Osteoblast (primary cell): ENCODE measurements at regions not wholly inside any gene's neighbourhood (a gene's known extent, or its start where the extent isn't known, plus 50 kb on each side); places are given as distances from the start of the nearest gene placed in this dataset.

ENCODE experiments used
- DNase-seq: peaks from one replicate; pipeline ENCODE4 v3.0.0; 2011; ENCODE audit warnings: low spot score, mixed read lengths; ENCODE audit not compliant: insufficient read length; ENCODE audit errors: missing footprints
- H2AFZ ChIP-seq: 2 replicates; pipeline ENCODE4 v1.6.0; 2011; ENCODE audit warnings: mild to moderate bottlenecking, low read length
- H3K27ac ChIP-seq: 2 replicates; pipeline ENCODE4 v1.5.1; 2011; ENCODE audit warnings: mild to moderate bottlenecking, low read depth, low read length, moderate library complexity
- H3K27me3 ChIP-seq: 2 replicates; pipeline ENCODE4 v1.6.0; 2012; ENCODE audit warnings: mild to moderate bottlenecking, control low read depth, inconsistent platforms, low read length, moderate library complexity; ENCODE audit not compliant: insufficient read depth
- H3K36me3 ChIP-seq: 2 replicates; pipeline ENCODE4 v1.5.1; 2011; ENCODE audit warnings: mild to moderate bottlenecking, low read length, control low read depth, moderate library complexity; ENCODE audit not compliant: insufficient read depth
- H3K4me1 ChIP-seq: 2 replicates; pipeline ENCODE4 v1.5.1; 2011; ENCODE audit warnings: mild to moderate bottlenecking, low read length, control low read depth, moderate library complexity; ENCODE audit not compliant: insufficient read depth
- H3K4me2 ChIP-seq: 2 replicates; pipeline ENCODE4 v1.6.0; 2011; ENCODE audit warnings: mild to moderate bottlenecking, low read length; ENCODE audit not compliant: insufficient read depth
- H3K4me3 ChIP-seq: fragments of 200-600 bp; sonication (generic); 3 replicates; pipeline ENCODE4 v1.5.1; 2012; ENCODE audit warnings: mild to moderate bottlenecking, low read length, inconsistent platforms; ENCODE audit not compliant: insufficient read depth
- H3K79me2 ChIP-seq: 2 replicates; pipeline ENCODE4 v1.6.0; 2012; ENCODE audit warnings: mild to moderate bottlenecking, low read length, control low read depth, inconsistent platforms; ENCODE audit not compliant: insufficient read depth
- H3K9me3 ChIP-seq: 2 replicates; pipeline ENCODE4 v1.5.1; 2011; ENCODE audit warnings: low read depth, low read length, control low read depth
- H4K20me1 ChIP-seq: 2 replicates; pipeline ENCODE4 v1.6.0; 2012; ENCODE audit warnings: mild to moderate bottlenecking, low read length, control low read depth; ENCODE audit not compliant: insufficient read depth
- CTCF ChIP-seq: IDR thresholded peaks from 2 replicates; pipeline ENCODE4 v1.5.1; 2011; ENCODE audit warnings: mild to moderate bottlenecking, low read depth, low read length, moderate library complexity; ENCODE audit errors: extremely low read depth

GRCh38 chr12:46557539-46558373 lies 185.2 kb upstream of the SLC38A2 start:
- H3K4me1 ChIP-seq, result peaks cover 84% of the 10 kb centered on the region
- H4K20me1 ChIP-seq, result no peaks in the 10 kb centered on the region
- H3K9me3 ChIP-seq, result no peaks in the 10 kb centered on the region
- no peak overlapping the region for H3K4me2 ChIP-seq
- H3K79me2 ChIP-seq, result no peaks in the 10 kb centered on the region
- H2AFZ ChIP-seq, result no peak overlapping the region
- peak overlapping the region; percentile 96 for H3K27ac ChIP-seq
- DNase-seq, result no peak
- no peaks in the 10 kb centered on the region for H3K36me3 ChIP-seq
- no peaks in the 10 kb centered on the region for H3K27me3 ChIP-seq
- no peak overlapping the region for H3K4me3 ChIP-seq
- TF ChIP-seq CTCF, result no peak

- H2AFZ ChIP-seq, result no peak overlapping the region
- no peak overlapping the region for H3K4me3 ChIP-seq
- no peak for TF ChIP-seq CTCF
- H3K4me1 ChIP-seq, result peaks cover 77% of the 10 kb centered on the region
- H3K36me3 ChIP-seq, result no peaks in the 10 kb centered on the region
- H3K27me3 ChIP-seq, result no peaks in the 10 kb centered on the region
- no peaks in the 10 kb centered on the region for H3K79me2 ChIP-seq
- H3K27ac ChIP-seq, result peak overlapping the region; percentile 96
- no peaks in the 10 kb centered on the region for H4K20me1 ChIP-seq
- no peak overlapping the region for H3K4me2 ChIP-seq
- no peak for DNase-seq
- no peaks in the 10 kb centered on the region for H3K9me3 ChIP-seq
Observed at GRCh38 chr12:46556819-46557524, 184.4 kb upstream of the SLC38A2 start.

GRCh38 chr12:46556105-46556559 lies 183.6 kb upstream of the SLC38A2 start:
- no peak overlapping the region for H2AFZ ChIP-seq
- no peaks in the 10 kb centered on the region for H3K36me3 ChIP-seq
- H3K27me3 ChIP-seq, result no peaks in the 10 kb centered on the region
- no peaks in the 10 kb centered on the region for H3K9me3 ChIP-seq
- peak overlapping the region; percentile 41 for H3K4me2 ChIP-seq
- H4K20me1 ChIP-seq, result no peaks in the 10 kb centered on the region
- peak overlapping the region; percentile 35 for H3K4me3 ChIP-seq
- no peaks in the 10 kb centered on the region for H3K79me2 ChIP-seq
- DNase-seq, result no peak
- peaks cover 73% of the 10 kb centered on the region for H3K4me1 ChIP-seq
- no peak for TF ChIP-seq CTCF
- H3K27ac ChIP-seq, result peak overlapping the region; percentile 96

DNA sequence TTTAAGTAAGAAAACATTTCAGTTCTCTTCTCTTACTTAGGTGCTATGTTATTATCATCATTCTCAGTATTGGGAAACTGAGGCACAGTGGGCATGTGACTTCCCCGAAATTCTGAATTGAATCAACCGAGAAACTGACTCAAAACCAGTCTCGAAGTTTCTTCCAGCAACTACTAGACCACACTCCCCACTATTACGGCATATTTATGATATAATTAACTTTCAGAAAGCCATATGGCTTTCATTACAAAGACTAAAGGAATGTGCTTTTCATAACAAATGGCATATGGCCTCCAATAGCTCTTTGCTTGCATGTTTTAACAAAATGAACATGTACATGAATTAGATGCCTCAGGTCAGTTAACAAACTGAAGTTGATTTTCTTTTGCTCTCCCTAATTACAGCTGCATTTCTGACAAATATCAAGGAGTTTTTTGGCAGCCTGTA lies 182.9 kb upstream of the SLC38A2 start:
- DNase-seq, result no peak
- H3K27me3 ChIP-seq, result no peaks in the 10 kb centered on the region
- no peaks in the 10 kb centered on the region for H4K20me1 ChIP-seq
- peak overlapping the region; percentile 41 for H3K4me2 ChIP-seq
- no peaks in the 10 kb centered on the region for H3K79me2 ChIP-seq
- H3K4me3 ChIP-seq, result peak overlapping the region; percentile 35
- no peak overlapping the region for H2AFZ ChIP-seq
- H3K4me1 ChIP-seq, result peaks cover 69% of the 10 kb centered on the region
- no peak for TF ChIP-seq CTCF
- no peaks in the 10 kb centered on the region for H3K9me3 ChIP-seq
- peak overlapping the region; percentile 96 for H3K27ac ChIP-seq
- H3K36me3 ChIP-seq, result no peaks in the 10 kb centered on the region
